ENCODE measurements at regions not wholly inside any gene's neighbourhood (a gene's known extent, or its start where the extent isn't known, plus 50 kb on each side); places are given as distances from the start of the nearest gene placed in this dataset.

- TF ChIP-seq ARNTL (CRISPR knock-in tag; IDR thresholded peaks at IDR 0.05; ENCODE audit: borderline replicate concordance, low read depth): no peak
- no peak for TF ChIP-seq ESRRG (CRISPR knock-in tag; IDR thresholded peaks at IDR 0.05)
- no peak for TF ChIP-seq ZNF565 (CRISPR knock-in tag; conservative IDR thresholded peaks at IDR 0.05; ENCODE audit: low read depth)
- TF ChIP-seq TOX (CRISPR knock-in tag; IDR thresholded peaks at IDR 0.05; ENCODE audit: borderline replicate concordance): no peak
- TF ChIP-seq TCF4 (CRISPR knock-in tag; IDR thresholded peaks at IDR 0.05; ENCODE audit: borderline replicate concordance): no peak
- TF ChIP-seq OSR1 (CRISPR knock-in tag; IDR thresholded peaks at IDR 0.05): no peak
- no peak for TF ChIP-seq CSRNP3 (CRISPR knock-in tag; IDR thresholded peaks at IDR 0.05)
- TF ChIP-seq TSHZ2 (CRISPR knock-in tag; IDR thresholded peaks at IDR 0.05): no peak
- TF ChIP-seq CSDC2 (CRISPR knock-in tag; IDR thresholded peaks at IDR 0.05): no peak
- no peak for TF ChIP-seq GLIS3 (CRISPR knock-in tag; IDR thresholded peaks at IDR 0.05)
- TF ChIP-seq ZNF70 (CRISPR knock-in tag; IDR thresholded peaks at IDR 0.05): no peak
- TF ChIP-seq ISL1 (CRISPR knock-in tag; IDR thresholded peaks at IDR 0.05): no peak
- no peak for TF ChIP-seq POU6F1 (CRISPR knock-in tag; IDR thresholded peaks at IDR 0.05; ENCODE audit: borderline replicate concordance, low read depth)
- no peak for TF ChIP-seq SNAI2 (CRISPR knock-in tag; IDR thresholded peaks at IDR 0.05)
- no peak for TF ChIP-seq PATZ1 (CRISPR knock-in tag; IDR thresholded peaks at IDR 0.05; ENCODE audit: borderline replicate concordance)
- no peak for ATAC-seq
Observed at GRCh38 chr2:238553159-238553558, 126.4 kb downstream of the ASB1 start.

GRCh38 chr2:238554468-238555315, 128.0 kb downstream of the ASB1 start:
- no peak for ATAC-seq
- TF ChIP-seq ISL1 (CRISPR knock-in tag; IDR thresholded peaks at IDR 0.05): no peak
- TF ChIP-seq CREB5 (CRISPR knock-in tag; IDR thresholded peaks at IDR 0.05; ENCODE audit: low read depth): no peak
- TF ChIP-seq RARB (CRISPR knock-in tag; IDR thresholded peaks at IDR 0.05): no peak
- TF ChIP-seq ZFP30 (CRISPR knock-in tag; IDR thresholded peaks at IDR 0.05): no peak
- no peak for TF ChIP-seq SNAI2 (CRISPR knock-in tag; IDR thresholded peaks at IDR 0.05)
- no peak for TF ChIP-seq ZNF565 (CRISPR knock-in tag; conservative IDR thresholded peaks at IDR 0.05; ENCODE audit: low read depth)
- TF ChIP-seq OSR1 (CRISPR knock-in tag; IDR thresholded peaks at IDR 0.05): no peak
- TF ChIP-seq POU6F1 (CRISPR knock-in tag; IDR thresholded peaks at IDR 0.05; ENCODE audit: borderline replicate concordance, low read depth): no peak
- TF ChIP-seq CSRNP3 (CRISPR knock-in tag; IDR thresholded peaks at IDR 0.05): no peak
- no peak for TF ChIP-seq PATZ1 (CRISPR knock-in tag; IDR thresholded peaks at IDR 0.05; ENCODE audit: borderline replicate concordance)
- TF ChIP-seq GLIS3 (CRISPR knock-in tag; IDR thresholded peaks at IDR 0.05): no peak
- no peak for TF ChIP-seq ZNF8 (CRISPR knock-in tag; IDR thresholded peaks at IDR 0.05)
- TF ChIP-seq ZC3H10 (CRISPR knock-in tag; IDR thresholded peaks at IDR 0.05): no peak
- TF ChIP-seq BACH2 (CRISPR knock-in tag; IDR thresholded peaks at IDR 0.05; ENCODE audit: borderline replicate concordance): no peak
- no peak for TF ChIP-seq ARNTL (CRISPR knock-in tag; IDR thresholded peaks at IDR 0.05; ENCODE audit: borderline replicate concordance, low read depth)
